ENCODE measurements at regions not wholly inside any gene's neighbourhood (a gene's known extent, or its start where the extent isn't known, plus 50 kb on each side); places are given as distances from the start of the nearest gene placed in this dataset.

DNA sequence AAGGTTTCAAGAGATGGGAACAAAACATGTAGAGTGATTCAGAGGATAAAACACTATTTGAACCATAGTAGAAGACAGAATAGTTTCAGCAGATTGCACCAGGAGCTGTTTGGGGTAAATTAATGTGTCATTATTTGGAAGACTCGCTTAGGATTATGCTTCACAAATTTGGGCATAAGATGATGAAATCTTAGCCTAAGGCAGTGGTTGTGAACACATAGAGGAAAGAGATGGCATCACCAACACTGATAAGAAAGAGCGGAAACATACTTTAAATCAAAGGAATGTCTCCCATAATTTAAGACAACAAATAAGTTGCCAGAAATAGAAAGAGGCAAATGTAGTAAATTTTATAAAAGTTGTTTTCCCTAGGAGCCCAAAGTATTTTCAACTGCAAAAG, 66.1 kb upstream of the TBCA start:
- Histone ChIP-seq H3K4me3 (ENCODE audit: low read length in 3 of 3) (no peak overlapping the region), H3K9me3 (ENCODE audit: control insufficient read depth in 2 of 3, insufficient read depth in 1 of 3, low read length in 3 of 3) (no peaks in the 10 kb centered on the region), H3K36me3 (ENCODE audit: control insufficient read depth in 2 of 3, insufficient read depth in 3 of 3, low read length in 3 of 3) (no peaks in the 10 kb centered on the region), H3K9ac (ENCODE audit: low read length in 3 of 3) (no peak overlapping the region), H3K4me1 (ENCODE audit: control insufficient read depth in 2 of 3, insufficient read depth in 2 of 3, low read depth in 1 of 3, low read length in 3 of 3) (peaks cover 0 to 5% (median 3%) of the 10 kb centered on the region in 3 donors), H3K27ac (ENCODE audit: low read depth in 2 of 2, low read length in 2 of 2) (no peak overlapping the region), H3K27me3 (ENCODE audit: control insufficient read depth, insufficient read depth, low read length) (no peaks in the 10 kb centered on the region)
- TF ChIP-seq, protein P1, sequence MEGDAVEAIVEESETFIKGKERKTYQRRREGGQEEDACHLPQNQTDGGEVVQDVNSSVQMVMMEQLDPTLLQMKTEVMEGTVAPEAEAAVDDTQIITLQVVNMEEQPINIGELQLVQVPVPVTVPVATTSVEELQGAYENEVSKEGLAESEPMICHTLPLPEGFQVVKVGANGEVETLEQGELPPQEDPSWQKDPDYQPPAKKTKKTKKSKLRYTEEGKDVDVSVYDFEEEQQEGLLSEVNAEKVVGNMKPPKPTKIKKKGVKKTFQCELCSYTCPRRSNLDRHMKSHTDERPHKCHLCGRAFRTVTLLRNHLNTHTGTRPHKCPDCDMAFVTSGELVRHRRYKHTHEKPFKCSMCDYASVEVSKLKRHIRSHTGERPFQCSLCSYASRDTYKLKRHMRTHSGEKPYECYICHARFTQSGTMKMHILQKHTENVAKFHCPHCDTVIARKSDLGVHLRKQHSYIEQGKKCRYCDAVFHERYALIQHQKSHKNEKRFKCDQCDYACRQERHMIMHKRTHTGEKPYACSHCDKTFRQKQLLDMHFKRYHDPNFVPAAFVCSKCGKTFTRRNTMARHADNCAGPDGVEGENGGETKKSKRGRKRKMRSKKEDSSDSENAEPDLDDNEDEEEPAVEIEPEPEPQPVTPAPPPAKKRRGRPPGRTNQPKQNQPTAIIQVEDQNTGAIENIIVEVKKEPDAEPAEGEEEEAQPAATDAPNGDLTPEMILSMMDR (IDR thresholded peaks at IDR 0.05; ENCODE audit: borderline replicate concordance, extremely low read depth, insufficient read depth) = no peak
- no peak for FAIRE-seq
- intact Hi-C loops (cut with DNase I) = no loop called here
- DNase-seq = no peak

DNA sequence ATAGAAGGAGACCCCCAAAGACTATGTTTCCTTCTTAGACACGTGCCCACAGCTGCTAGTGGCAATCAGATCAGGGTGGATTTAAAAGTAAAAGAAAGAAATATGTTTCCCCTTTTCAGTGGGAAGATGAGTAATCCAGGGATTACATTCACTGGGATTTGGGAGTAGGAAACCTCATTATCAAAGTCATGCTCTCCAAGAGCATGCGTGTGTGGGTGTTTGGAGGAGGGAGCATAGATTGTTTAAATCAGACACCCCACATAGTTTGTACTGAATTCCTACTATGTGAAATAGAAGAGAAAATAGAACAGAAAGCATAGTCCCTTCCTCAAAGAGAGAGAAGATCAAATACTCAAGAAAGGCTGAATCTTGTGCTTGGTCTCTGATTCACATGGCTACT, 65.5 kb upstream of the TBCA start:
- TF ChIP-seq, protein P1 (IDR thresholded peaks at IDR 0.05; ENCODE audit: borderline replicate concordance, extremely low read depth, insufficient read depth) = no peak
- H3K27me3 ChIP-seq (ENCODE audit: control insufficient read depth, insufficient read depth, low read length) = no peaks in the 10 kb centered on the region
- H3K4me1 ChIP-seq (ENCODE audit: control insufficient read depth in 2 of 3, insufficient read depth in 2 of 3, low read depth in 1 of 3, low read length in 3 of 3) = peaks cover 0 to 5% (median 3%) of the 10 kb centered on the region in 3 donors
- no peak for FAIRE-seq
- intact Hi-C loops (cut with DNase I) = no loop called here
- DNase-seq = no peak
- no peak overlapping the region for H3K9ac ChIP-seq (ENCODE audit: low read length in 3 of 3)
- H3K36me3 ChIP-seq (ENCODE audit: control insufficient read depth in 2 of 3, insufficient read depth in 3 of 3, low read length in 3 of 3) = no peaks in the 10 kb centered on the region
- no peak overlapping the region for H3K4me3 ChIP-seq (ENCODE audit: low read length in 3 of 3)
- H3K27ac ChIP-seq (ENCODE audit: low read depth in 2 of 2, low read length in 2 of 2) = no peak overlapping the region
- no peaks in the 10 kb centered on the region for H3K9me3 ChIP-seq (ENCODE audit: control insufficient read depth in 2 of 3, insufficient read depth in 1 of 3, low read length in 3 of 3)

DNA sequence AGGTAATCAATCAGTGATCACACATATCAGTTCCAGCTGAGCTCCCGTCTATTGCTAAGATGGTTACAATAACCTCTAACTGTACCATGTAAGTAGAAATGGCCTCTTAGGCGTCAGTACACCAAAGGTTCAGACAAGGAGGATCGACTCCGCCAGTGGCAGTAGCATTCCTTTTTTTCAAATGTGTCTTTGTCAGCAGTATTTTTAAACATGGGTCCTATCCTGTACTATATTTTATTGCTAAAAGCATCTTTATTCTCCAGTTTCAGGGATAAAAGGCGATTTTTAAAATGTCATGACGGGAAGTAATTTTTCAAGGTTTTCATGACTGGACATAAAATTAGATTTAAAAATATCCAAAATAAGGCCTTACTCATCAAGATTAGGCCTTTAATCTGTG, 64.8 kb upstream of the TBCA start:
- Histone ChIP-seq H3K27me3 (ENCODE audit: control insufficient read depth, insufficient read depth, low read length) (no peaks in the 10 kb centered on the region), H3K36me3 (ENCODE audit: control insufficient read depth in 2 of 3, insufficient read depth in 3 of 3, low read length in 3 of 3) (no peaks in the 10 kb centered on the region), H3K27ac (ENCODE audit: low read depth in 2 of 2, low read length in 2 of 2) (no peak overlapping the region), H3K4me1 (ENCODE audit: control insufficient read depth in 2 of 3, insufficient read depth in 2 of 3, low read depth in 1 of 3, low read length in 3 of 3) (peaks cover 0 to 5% (median 3%) of the 10 kb centered on the region in 3 donors), H3K9ac (ENCODE audit: low read length in 3 of 3) (no peak overlapping the region), H3K4me3 (ENCODE audit: low read length in 3 of 3) (no peak overlapping the region), H3K9me3 (ENCODE audit: control insufficient read depth in 2 of 3, insufficient read depth in 1 of 3, low read length in 3 of 3) (no peaks in the 10 kb centered on the region)
- intact Hi-C loops (cut with DNase I) = no loop called here
- TF ChIP-seq, protein P1 (IDR thresholded peaks at IDR 0.05; ENCODE audit: borderline replicate concordance, extremely low read depth, insufficient read depth) = no peak
- DNase-seq (no peak), FAIRE-seq (no peak)

DNA sequence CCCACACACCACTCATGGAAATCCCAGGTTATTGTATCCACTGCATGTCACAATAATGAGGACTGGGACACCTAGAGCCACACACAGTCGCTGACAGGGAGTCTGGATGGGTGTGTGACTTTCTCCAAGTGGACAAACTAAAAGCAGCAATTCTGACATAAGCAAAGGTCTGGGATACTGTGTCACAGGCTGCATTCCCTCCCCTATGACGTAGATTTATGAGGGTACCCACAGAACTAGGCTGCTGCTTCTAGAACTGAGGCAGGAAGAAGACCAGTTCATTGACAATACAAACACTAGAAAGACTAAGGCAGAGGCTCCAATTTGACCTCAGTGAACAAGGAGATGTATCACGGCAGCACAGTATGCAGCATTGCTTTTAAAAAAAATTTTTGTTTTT, 63.6 kb upstream of the TBCA start:
- Histone ChIP-seq H3K27me3 (ENCODE audit: control insufficient read depth, insufficient read depth, low read length) (no peaks in the 10 kb centered on the region), H3K4me1 (ENCODE audit: control insufficient read depth in 2 of 3, insufficient read depth in 2 of 3, low read depth in 1 of 3, low read length in 3 of 3) (peaks cover 0 to 3% (median 0%) of the 10 kb centered on the region in 3 donors), H3K4me3 (ENCODE audit: low read length in 3 of 3) (no peak overlapping the region), H3K9me3 (ENCODE audit: control insufficient read depth in 2 of 3, insufficient read depth in 1 of 3, low read length in 3 of 3) (no peaks in the 10 kb centered on the region), H3K36me3 (ENCODE audit: control insufficient read depth in 2 of 3, insufficient read depth in 3 of 3, low read length in 3 of 3) (no peaks in the 10 kb centered on the region), H3K9ac (ENCODE audit: low read length in 3 of 3) (no peak overlapping the region), H3K27ac (ENCODE audit: low read depth in 2 of 2, low read length in 2 of 2) (no peak overlapping the region)
- no peak for FAIRE-seq
- no peak for DNase-seq
- TF ChIP-seq, protein P1 (IDR thresholded peaks at IDR 0.05; ENCODE audit: borderline replicate concordance, extremely low read depth, insufficient read depth) = no peak
- intact Hi-C loops (cut with DNase I) = no loop called here

All from kidney (tissue), 13 donors.